Gastrocnemius medialis (tissue), 4 donors: ENCODE measurements at regions not wholly inside any gene's neighbourhood (a gene's known extent, or its start where the extent isn't known, plus 50 kb on each side); places are given as distances from the start of the nearest gene placed in this dataset.

Experiments used
- CTCF ChIP-seq, 5 experiments: fragments of 450-650 bp in 3 of 5; fragments of 200-600 bp in 2 of 5; sonication (generic) in 2 of 5; IDR thresholded peaks in 4 of 5; conservative IDR thresholded peaks in 1 of 5; 1 replicate in 4 of 5; 2 replicates in 1 of 5; pipeline ENCODE4 v1.5.1; 2016 to 2019; ENCODE audit warnings: antibody characterized with exemption in 5 of 5, mild to moderate bottlenecking in 3 of 5, moderate library complexity in 3 of 5
- POLR2A ChIP-seq, 2 donors: fragments of 450-650 bp; IDR thresholded peaks; one replicate each; pipeline ENCODE4 v1.6.1; 2017; ENCODE audit warnings: antibody characterized with exemption in 2 of 2, mild to moderate bottlenecking in 2 of 2, moderate library complexity in 2 of 2

GRCh38 chr3:137297770-137298169 is 340.0 kb downstream of the IL20RB start:
- TF ChIP-seq CTCF (IDR thresholded peaks at IDR 0.05 in 4 of 5, conservative IDR thresholded peaks at IDR 0.05 in 1 of 5) (no peak), POLR2A (IDR thresholded peaks at IDR 0.05) (no peak)
